ENCODE measurements at regions not wholly inside any gene's neighbourhood (a gene's known extent, or its start where the extent isn't known, plus 50 kb on each side); places are given as distances from the start of the nearest gene placed in this dataset.
A peak's percentile ranks its signal among the peaks of the same experiment; 100 is the strongest.
"Not testable (repeated sequence)": the region's sequence is repeated elsewhere in the genome, so short reads cannot be mapped to it uniquely, and the experiment has no call there.

DNA sequence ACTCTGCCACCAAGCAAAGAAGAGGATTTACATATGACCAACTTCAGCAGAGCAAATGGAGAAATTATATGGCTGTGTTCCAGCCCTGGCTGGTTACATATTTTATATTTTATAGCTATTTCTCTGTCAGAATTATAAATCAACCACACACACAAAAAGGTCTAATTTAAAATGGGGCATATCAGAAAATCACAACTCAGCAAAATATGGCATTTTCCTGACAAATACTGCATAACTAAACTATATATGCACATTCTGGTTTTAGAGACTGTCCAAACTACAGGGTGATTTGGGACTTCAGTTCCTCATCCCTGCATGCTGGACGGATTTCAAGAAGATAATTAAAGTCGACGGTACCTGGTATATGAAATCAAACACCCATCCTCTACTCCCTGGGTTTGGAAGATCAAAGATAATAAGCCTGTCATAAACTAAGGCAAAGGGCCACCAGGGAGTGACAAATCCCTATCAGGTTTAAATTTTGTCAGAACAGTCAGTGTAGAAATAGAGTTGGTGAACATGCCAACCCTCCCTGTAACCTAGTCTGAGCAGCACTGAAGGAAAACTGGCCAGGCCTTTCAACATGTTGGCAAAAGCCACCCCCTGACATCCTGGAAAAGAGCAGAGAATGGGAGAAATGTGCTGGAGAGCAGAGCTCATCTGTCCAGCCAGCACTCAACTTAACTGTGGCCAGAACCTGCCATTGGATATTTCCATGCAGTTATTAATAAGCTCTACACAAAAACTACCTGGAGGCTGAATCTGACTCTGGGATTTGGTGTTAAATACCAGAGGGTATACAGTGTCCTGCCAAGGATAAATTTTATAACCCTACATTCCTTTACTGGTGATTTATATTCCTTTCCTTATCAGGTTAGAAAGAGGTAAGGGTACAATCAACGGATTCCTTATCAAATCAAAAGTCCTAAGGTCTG is 235.7 kb downstream of the ENC1 start:
- DNase-seq = no peak

DNA sequence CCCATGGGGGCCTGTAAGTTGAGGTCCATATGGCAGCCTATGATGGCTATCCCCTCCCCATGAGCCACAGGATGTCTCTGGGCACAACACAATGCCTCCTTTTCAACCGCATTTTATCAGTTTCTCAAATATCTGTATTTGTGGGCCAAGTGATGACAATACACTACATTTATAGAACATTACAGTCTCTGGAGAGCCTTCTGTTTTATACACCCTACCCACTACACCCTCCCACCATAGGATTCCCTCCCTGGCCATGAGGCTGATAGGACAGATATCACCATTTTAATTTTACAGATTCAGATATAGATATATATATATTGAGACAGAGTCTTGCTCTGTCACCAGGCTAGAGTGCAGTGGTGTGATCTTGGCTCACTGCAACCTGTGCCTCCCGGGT is 236.8 kb downstream of the ENC1 start:
- DNase-seq = no peak

DNA sequence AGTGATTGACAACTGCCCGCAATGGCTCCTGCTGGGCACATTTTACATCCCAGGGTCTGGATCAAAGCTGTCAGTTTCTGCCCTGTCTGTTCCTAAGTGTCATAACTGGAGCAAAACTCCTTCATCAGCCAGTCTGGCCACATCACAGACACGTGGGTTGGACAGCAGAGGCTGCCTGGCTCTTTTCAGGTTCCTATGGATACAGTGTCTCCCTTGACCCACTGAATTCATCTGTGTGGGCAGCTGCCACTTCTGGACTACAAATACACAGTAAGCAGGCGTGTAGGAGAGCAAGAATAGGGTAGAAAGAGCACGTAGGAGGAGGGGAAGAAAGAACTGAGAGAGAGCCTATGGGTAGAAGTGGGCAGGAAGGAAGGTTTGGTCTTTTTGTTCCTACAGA is 238.0 kb downstream of the ENC1 start:
- DNase-seq = peak in 9 of 51 donors; percentile 5 to 48 (median 13)

DNA sequence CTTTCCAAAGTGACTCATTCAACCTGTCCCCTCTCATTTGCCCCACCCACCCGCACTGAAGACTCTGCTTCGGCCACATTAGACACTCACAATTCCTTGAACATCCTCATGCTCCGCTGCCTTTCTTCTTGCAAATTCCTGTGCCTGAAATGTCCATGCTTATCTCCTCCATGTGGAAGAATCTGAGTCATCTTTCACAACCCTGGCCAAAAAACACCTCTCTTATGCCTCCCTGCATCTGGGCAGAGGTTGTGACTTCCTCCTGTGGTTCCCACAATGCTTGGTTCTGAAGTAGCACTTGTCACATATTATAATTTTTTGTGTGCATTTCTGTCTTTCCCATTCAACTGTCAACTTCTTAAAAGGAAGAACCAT is 238.6 kb downstream of the ENC1 start:
- no peak for DNase-seq

DNA sequence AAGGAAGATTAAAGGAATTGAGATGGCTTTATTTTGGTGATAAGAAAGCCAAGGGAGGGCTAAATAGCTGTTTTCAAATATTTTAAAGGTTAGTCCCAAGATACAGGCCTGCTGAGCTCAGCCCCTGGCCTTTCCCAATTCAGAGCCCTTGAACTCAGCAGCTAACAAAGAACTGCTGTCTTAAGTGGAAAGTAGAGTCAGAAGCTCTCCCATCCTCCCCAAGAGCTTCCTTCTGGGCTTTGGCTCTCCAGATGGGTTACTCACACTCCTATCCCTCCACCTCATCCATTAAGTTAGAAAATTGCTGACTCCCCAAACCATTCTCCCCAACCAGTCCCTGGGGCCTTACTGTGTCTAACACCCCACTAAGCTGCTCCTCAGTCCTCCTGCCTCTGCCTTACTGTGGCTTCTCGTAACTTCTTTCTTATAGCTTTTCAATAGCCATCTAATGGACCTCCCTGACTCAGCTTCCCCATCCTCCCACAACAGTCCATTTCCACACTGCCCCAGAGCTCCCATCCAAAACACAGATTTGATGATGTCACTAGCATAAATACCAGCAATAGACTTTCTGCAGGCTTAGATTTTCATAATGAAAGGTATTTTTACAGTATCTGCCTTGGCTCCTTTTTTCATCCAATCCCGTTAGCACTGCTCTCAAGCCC is 239.1 kb downstream of the ENC1 start:
- DNase-seq = no peak

DNA sequence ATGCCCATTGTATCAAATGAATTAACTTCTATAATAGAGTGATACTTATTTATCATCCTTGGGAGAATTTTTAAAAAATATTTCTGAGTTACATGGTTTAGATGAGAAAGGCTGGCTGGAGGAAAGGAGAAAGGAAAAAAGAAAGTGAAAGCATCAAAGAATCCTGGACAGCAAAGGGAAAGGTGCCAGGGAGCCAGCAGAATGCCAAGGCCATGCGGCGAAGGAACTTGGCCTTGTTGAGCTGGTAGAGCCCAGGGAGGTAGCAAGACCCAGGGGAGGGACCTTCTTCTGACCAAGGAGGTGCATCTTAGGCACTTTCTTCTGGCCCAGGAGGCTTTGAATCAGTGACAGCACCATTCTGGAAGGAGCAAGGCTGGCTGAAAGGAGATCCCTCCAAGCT is 240.5 kb downstream of the ENC1 start:
- peak in 2 of 51 donors; percentile 1 to 2 for DNase-seq

DNA sequence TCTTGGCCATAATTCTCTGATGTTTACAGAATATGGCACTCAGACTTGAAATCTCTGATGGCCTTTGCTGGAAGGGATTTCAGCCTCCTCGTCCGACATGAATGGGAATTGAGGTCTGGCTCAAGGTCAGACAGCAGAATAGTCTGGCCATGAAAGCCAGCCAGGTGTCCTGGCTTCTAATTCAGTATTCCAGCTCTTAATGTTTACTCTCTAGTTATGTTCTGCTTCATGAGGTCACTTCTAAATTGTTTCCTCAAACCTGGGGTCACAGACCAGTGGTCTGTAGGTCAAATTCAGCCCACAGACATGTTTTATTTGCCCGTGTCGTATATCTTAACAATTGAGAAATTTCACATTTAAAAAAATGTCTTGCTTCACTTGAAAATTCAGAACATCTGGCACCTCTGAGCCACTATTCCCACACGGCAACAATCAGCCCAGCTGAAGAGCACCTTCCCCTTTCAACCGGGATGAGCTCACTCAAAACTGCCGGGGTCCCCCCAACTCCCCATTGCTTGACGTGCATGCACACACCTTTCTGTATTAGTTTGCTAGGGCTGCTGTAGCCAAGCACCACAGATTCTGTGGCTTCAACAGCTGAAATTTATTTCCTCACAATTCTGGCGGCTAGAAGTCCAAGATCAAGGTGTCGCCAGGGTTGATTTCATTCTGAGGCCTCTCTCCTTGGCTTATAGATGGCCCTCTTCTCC is 243.5 kb downstream of the ENC1 start:
- no peak for DNase-seq

DNA sequence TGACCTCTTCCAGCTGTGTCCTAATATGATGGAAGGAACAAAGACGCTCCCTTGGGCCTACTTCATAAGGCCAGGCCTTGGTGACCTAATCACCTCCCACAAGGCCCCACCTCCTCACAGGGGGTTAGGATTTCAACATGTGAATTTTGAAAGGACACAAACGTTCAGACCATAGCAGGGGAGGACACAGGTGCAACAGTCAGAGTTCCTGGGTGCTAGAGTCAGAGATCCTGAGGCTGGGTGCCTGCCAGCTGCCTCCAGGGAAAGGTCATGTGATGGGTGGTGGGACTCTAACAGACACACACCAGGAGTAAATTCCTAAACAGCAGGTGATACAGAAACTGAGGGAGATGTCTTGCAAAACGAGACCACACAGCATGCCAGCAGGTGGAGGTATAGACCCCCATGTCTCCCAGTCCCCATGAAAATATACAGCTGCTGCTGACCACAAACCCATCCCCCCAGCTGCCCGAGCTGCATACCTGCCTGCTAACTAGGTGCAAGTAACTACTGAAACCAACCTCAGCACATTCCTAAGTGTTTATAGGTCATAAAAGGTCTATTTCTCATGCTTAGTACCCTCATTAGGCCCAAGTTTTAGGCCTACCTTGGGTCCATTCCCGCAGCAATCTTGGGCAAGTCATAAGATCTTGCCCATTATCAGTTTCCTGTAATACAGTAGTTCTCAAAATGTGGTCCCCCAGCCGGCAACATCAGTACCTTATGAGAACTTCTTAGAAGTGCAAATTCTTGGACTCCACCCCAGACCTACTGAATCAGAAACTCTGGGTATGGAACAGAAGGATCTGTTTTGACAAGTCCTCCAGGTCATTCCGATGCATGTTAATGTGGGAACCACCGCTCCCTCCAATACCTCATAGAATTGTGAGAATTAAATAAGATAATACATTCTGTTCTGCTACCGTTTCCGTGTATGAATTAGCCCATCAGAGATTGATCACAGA is 245.3 kb downstream of the ENC1 start:
- no peak for DNase-seq

DNA sequence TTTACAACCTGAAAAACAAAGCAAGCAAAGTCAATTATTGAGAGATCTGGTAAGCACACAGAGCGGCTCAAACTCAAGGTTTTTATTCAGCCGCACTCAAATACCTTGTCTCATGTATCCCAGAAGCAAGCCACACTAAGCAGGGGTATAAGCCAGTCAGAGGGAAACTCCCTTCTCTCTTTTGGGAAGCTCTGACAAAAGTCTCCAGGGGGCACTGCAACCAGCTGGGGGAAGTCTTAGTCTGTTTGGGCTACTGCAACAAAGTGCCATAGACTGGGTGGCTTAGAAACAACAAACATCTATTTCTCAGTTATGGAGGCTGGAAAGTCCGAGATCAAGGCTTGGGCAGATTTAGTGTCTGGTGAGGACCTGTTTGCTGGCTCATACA is 246.0 kb downstream of the ENC1 start:
- no peak for DNase-seq

DNA sequence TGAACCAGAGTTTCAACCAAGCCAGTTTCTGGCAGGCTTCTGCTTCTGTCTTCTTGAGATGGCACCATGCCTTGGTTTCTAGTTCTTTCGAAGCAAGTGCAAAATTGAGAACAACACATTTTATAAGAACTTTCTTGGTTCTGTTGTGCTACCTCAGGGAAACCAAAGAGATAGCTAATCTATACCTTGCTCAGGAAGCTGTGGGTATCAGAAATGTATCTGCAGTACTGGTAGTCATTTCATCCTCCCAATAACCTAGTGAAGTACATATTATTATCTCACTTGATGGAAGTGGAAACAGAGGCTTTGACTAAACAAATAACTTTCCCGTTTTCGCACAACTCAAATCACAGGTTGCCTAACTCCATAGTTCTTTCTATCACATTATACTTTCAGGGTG is 246.6 kb downstream of the ENC1 start:
- DNase-seq = no peak

DNA sequence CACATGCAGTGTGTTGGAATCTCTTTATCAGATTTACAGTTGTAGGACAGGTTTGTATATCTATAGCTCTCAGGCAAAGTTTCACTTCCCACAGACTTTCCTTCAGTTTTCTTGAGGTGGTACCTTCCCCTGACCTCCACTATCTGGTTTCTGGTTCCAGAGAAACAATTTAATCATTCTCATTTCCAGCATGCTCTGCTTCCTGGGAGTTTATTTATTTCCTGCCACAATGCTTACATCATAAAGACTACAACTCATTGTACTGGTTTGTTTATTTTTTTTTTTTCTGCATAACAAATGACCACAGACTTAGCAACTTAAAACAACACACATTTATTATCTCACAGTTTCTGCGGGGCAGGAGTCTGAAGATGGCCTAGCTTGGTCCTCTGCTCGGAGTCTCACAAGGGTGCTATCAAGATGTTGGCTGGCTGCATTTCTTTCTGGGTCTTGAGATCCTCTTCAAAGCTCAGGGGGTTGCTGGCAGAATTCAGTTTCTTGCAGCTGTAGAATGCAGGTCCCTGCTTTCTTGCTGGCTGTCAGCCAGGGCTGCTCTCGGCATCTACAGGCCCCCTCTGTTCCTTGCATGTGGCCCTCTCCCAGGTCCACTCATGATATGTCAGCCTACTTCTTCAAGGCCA is 247.7 kb downstream of the ENC1 start:
- DNase-seq = no peak

DNA sequence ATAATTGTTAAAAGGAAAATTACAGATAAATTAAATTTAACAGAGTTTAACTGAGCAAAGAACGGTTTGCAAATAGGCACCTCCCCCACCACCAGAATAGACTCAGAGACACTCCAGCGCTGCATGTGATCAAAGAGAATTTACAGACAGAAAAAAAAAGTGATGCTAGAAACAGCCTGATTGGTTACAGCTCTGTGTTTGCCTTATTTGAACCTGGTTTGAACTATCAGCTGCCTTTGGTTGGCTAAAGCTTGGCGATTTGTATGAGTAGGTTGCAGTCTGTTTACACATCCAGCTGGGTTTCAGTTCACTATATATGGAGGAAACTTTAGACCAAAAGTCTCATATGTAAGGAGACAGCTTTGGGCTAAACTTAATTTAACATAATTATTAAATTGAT is 249.1 kb downstream of the ENC1 start:
- no peak for DNase-seq

DNA sequence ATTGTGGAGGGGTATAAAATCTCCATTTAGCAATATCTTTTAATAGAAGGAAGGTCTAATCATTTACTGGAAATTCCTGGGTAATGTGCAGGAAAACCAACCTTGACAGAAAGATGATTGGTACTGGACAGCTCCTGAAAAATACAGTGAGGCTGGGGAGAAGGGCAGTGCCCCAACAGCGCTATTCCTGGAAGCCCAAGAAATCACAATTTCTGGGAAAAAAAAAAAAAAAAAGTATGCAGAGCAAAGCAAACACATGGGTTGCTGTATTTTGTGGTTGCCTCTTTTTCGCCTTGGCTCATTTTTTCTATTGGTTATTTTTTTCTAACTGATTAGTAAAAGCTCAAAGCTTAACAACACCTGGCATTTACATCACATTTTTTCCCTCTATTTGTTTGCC is 249.7 kb downstream of the ENC1 start:
- no peak for DNase-seq

DNA sequence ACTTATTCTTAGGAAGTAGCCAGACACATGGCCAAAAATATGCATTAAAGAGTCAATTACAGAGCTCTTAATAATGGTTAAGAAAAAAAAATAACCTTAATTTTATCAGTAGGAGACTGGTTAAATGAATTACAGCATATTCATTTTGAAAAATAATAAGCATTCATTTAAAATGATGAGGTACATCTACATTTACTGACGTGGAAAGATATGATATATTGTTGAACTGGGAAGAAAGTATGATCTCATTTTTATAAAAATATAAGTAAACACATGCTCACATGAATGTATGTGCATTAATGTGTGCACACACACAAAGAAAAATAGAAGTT is 250.3 kb downstream of the ENC1 start:
- no peak for DNase-seq

DNA sequence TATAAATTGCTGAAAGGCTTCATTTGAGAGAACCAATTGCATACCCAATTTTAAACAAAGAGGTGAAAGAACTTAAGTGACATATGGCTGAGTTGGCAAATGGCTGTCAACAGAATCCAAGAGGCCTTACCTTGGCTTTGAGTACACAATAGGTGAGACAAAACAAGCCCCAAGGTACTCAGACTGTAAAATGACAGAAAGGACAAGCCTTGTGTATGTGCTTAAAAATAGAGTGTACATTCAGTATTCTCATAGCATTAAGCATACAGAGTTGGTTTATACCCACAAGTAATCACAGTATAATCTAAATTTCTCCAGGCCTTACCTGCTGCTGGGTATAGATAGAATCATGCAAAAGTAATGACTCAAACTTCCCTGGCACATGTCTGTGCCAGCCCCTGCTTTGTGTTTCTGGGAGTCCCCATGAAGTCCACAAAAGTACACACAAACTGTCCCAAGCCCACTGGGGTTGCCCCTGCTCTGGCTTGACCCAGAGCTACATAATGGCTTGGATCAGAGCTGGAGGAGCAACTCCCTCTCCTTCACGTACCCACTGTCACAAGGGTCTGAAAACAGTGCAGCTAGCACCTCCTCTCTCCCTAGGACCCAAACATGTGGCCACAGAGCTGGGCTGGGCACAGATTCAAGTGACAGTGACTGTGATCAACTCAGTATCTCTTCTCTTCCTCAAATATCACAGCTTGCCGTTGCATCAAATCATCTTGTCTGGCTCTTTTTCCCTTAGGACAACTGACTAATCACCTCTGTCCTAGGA is 250.8 kb downstream of the ENC1 start:
- DNase-seq = no peak

DNA sequence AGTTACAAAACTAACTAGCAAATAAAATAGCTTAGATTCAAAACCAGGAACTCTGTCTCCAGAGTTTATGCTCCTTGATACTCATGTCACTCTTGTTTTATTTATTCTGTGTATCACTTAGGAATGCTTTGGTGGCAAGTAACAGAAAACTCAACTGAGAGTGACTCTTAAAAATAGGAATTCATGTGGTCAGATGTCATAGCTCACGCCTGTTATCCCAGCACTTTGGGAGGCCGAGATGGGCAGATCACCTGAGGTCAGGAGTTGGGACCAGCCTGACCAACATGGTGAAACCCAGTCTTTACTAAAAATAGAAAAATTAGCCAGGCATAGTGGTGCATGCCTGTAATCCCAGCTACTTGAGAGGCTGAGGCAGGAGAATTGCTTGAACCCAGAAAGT is 252.1 kb downstream of the ENC1 start:
- DNase-seq = not testable (repeated sequence)

DNA sequence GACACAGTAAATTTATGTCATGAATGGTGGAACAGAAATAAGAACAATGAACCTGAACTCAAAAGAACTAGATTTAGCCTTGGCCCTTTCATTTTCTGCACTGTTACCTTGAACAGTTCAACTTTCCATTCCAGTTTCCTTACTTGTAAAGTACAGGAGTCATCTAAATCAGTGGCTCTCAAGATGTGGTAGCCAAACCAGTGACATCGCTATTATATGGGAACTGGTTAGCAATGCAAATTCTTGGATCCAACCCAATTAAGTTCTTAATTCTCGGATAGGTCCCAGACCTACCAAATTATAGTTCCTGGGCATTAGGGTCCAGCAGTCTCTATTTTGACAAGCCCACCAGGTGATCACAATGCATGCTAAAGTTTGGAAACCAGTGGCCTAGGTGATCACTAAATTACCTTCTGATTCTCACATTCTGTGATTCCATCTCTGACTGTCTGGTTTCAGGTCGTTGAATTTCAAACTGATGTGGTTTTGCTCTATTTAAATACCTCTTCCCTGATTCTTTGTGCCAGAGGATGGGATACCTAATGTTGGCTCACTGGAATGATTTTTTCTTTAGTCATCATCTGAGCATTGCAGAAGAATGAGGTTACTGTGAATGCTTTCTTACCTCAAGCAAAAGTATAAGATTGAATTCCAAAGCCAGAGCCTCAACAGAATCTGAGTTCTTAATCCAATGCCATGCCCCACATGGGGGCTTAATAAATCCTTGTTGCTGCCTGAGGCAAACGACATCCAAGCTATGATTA is 253.8 kb downstream of the ENC1 start:
- DNase-seq = no peak

DNA sequence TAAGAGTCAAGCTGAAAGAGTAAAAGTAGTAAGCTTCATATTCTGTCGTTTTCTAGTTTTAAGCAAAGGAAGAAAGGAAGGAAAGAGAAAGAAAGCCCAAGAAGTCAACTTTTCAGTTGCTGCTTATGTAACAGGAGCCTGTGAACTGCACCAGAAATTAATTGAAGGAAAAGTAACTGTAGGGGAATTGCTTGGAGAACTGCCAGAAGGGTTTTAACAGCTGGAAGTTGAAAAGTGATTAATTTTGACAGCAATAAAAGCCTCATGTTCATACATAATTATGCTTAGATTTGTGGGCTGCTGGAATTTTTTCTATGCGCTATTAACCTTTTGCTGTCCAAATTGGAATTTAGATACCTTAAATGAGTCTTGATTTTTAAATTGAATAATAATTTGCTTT is 255.7 kb downstream of the ENC1 start:
- peak in 1 of 51 donors; percentile 5 for DNase-seq

DNA sequence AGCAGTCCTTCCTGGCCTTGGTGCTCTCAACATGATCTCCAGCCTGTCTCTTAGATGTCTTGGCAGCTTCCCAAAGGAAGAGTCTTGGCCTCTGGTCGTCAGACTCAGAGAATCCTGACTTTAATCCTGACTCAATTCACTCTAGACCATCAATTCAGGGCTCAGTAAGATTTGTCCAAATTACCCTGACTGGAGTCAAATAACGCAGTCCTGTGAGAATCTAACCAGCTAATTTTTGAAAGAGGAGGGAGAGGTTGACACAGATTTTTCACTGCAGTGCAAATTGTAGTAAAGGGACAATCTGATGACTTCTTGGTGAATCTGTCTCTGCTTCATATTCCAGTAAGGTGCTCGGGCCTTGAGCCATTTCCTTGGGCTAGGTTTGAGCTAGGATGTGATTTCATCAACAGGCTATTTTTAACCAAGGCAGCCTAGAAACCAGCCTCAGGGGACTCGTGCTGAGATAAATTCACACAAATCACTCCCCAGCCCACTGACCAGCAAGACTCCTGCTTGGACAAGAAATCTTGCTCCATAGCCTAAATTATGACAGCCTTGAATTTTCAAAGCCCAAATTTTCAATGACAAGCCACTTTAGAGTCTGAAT is 257.4 kb downstream of the ENC1 start:
- no peak for DNase-seq

Measured in hypothalamus (tissue), 51 donors.